HCT116 (cell line): ENCODE measurements at regions not wholly inside any gene's neighbourhood (a gene's known extent, or its start where the extent isn't known, plus 50 kb on each side); places are given as distances from the start of the nearest gene placed in this dataset.
A peak's percentile ranks its signal among the peaks of the same experiment; 100 is the strongest.

Experiments
- ATAC-seq: fragments of 200-7000 bp; cut with Tn5 transposase; 2 replicates; pipeline ENCODE4 v1.9.1; 2020; ENCODE audit warnings: mild to moderate bottlenecking, moderate library complexity
- BruUV-seq: library from RNA; stranded (reverse); fragments of 400-500 nt; replicated peaks from 2 replicates; lab custom pipeline; 2021; lab: Mats Ljungman, UMichigan
- CTCF ChIA-PET: fragments of 300-600 bp; sonication (Branson Sonifier 250); formaldehyde crosslinking; loops from one replicate; lab custom pipeline; 2021; ENCODE audit warnings: antibody characterized with exemption; lab: Charles Lee
- POLR2A ChIA-PET: fragments of 300-600, 350-600 bp; sonication (Branson Sonifier 250); formaldehyde crosslinking; loops from one replicate; lab custom pipeline; 2021; ENCODE audit warnings: antibody characterized with exemption; lab: Charles Lee
- RAD21 ChIA-PET, 2 experiments: fragments of 300-600 bp; sonication (Branson Sonifier 250); formaldehyde crosslinking; loops; one replicate each; lab custom pipeline; 2023; ENCODE audit warnings: low total read pairs in 2 of 2; ENCODE audit not compliant: uncharacterized antibody in 2 of 2, unreplicated experiment in 2 of 2, low non-redundant PET in 1 of 2; lab: Charles Lee
- DNase-seq: peaks from one replicate; pipeline ENCODE4 v3.0.0-alpha.2; 2010; ENCODE audit warnings: low read depth, low spot score
- H2AFZ ChIP-seq: fragments of 200-600 bp; shearing (Covaris generic), sonication (generic); 2 replicates; pipeline ENCODE4 v1.6.1; 2017; ENCODE audit warnings: low read depth, mixed run types, mixed read lengths, antibody characterized with exemption, low read length; ENCODE audit not compliant: poor library complexity, severe bottlenecking
- H3K27ac ChIP-seq: 2 replicates; pipeline ENCODE4 v1.5.1; 2012; ENCODE audit warnings: low read depth, low read length
- H3K27me3 ChIP-seq: fragments of 200-600 bp; sonication (generic); 2 replicates; pipeline ENCODE4 v1.6.1; 2016; ENCODE audit warnings: mixed run types, low read length, mixed read lengths; ENCODE audit not compliant: insufficient read depth
- H3K36me3 ChIP-seq, 2 experiments: fragments of 200-500 bp in 1 of 2; fragments of 200-600 bp in 1 of 2; sonication (Bioruptor generic) in 1 of 2; sonication (generic) in 1 of 2; 2 replicates each; pipeline versions ENCODE4 v1.5.1 to v1.6.1; 2014 to 2016; ENCODE audit warnings: low read length in 2 of 2, inconsistent platforms in 1 of 2, mixed read lengths in 1 of 2, mixed run types in 1 of 2; ENCODE audit not compliant: insufficient read depth in 2 of 2, control insufficient read depth in 1 of 2
- H3K4me1 ChIP-seq, 2 experiments: fragments of 200-600 bp in 1 of 2; sonication (generic) in 1 of 2; 2 replicates each; pipeline versions ENCODE4 v1.5.1 to v1.6.1; 2012 to 2017; ENCODE audit warnings: low read length in 2 of 2, inconsistent platforms in 1 of 2, mild to moderate bottlenecking in 1 of 2, mixed read lengths in 1 of 2, mixed run types in 1 of 2, moderate library complexity in 1 of 2; ENCODE audit not compliant: insufficient read depth in 2 of 2, control insufficient read depth in 1 of 2
- H3K4me2 ChIP-seq: fragments of 200-600 bp; sonication (generic); 2 replicates; pipeline ENCODE4 v1.6.1; 2017; ENCODE audit warnings: mixed run types, low read length, mixed read lengths
- H3K4me3 ChIP-seq, 2 experiments: fragments of 200-600 bp in 1 of 2; sonication (generic) in 1 of 2; replicated peaks in 1 of 2; 2 replicates each; pipeline ENCODE4 v1.5.1; 2011 to 2016; ENCODE audit warnings: low read length in 2 of 2, control low read depth in 1 of 2, low read depth in 1 of 2, mild to moderate bottlenecking in 1 of 2, mixed read lengths in 1 of 2, mixed run types in 1 of 2
- H3K79me2 ChIP-seq: fragments of 200-600 bp; sonication (generic); 2 replicates; pipeline ENCODE4 v1.6.1; 2017; ENCODE audit warnings: mild to moderate bottlenecking, mixed run types, low read length, moderate library complexity, mixed read lengths; ENCODE audit not compliant: insufficient read depth
- H3K9ac ChIP-seq: fragments of 200-600 bp; sonication (generic); 2 replicates; pipeline ENCODE4 v1.6.1; 2016; ENCODE audit warnings: low read length, mixed read lengths
- H3K9me2 ChIP-seq: fragments of 200-600 bp; sonication (generic), shearing (Covaris generic); 2 replicates; pipeline ENCODE4 v1.6.1; 2017; ENCODE audit warnings: mixed run types, mild to moderate bottlenecking, moderate library complexity; ENCODE audit not compliant: insufficient read depth
- H3K9me3 ChIP-seq, 2 experiments: fragments of 200-500 bp in 1 of 2; fragments of 200-600 bp in 1 of 2; sonication (Bioruptor generic) in 1 of 2; sonication (generic) in 1 of 2; 2 replicates each; pipeline ENCODE4 v1.6.1; 2014 to 2017; ENCODE audit warnings: low read length in 2 of 2, mixed read lengths in 2 of 2, inconsistent platforms in 1 of 2, low read depth in 1 of 2, mild to moderate bottlenecking in 1 of 2, mixed run types in 1 of 2, moderate library complexity in 1 of 2; ENCODE audit not compliant: control insufficient read depth in 1 of 2, insufficient read depth in 1 of 2
- H4K20me1 ChIP-seq: fragments of 200-600 bp; sonication (generic), shearing (Covaris generic); 2 replicates; pipeline ENCODE4 v1.6.1; 2017; ENCODE audit warnings: mixed run types, mild to moderate bottlenecking, moderate library complexity; ENCODE audit not compliant: insufficient read depth
- CBX3 ChIP-seq: IDR thresholded peaks from 2 replicates; pipeline ENCODE4 v1.6.1; 2012; ENCODE audit warnings: low read depth
- CEBPB ChIP-seq: IDR thresholded peaks from 2 replicates; pipeline ENCODE4 v1.6.1; 2012; ENCODE audit warnings: low read depth
- EGR1 ChIP-seq: IDR thresholded peaks from 2 replicates; pipeline ENCODE4 v1.6.1; 2012; ENCODE audit warnings: low read depth
- EZH2 ChIP-seq: fragments of 200-600 bp; sonication (generic); IDR thresholded peaks from 2 replicates; pipeline ENCODE4 v1.6.1; 2017; ENCODE audit warnings: antibody characterized with exemption, mixed run types
- FOSL1 ChIP-seq: IDR thresholded peaks from 2 replicates; pipeline ENCODE4 v1.6.1; 2012; ENCODE audit warnings: low read depth
- RAD21 ChIP-seq: IDR thresholded peaks from 2 replicates; pipeline ENCODE4 v1.6.1; 2012; ENCODE audit warnings: low read depth, mild to moderate bottlenecking
- TCF7L2 ChIP-seq: IDR thresholded peaks from 2 replicates; pipeline ENCODE4 v1.7.0; 2011; ENCODE audit warnings: borderline replicate concordance, inconsistent platforms; ENCODE audit not compliant: insufficient read depth, insufficient read length; ENCODE audit errors: extremely low read depth
- YY1 ChIP-seq: IDR thresholded peaks from 2 replicates; pipeline ENCODE4 v1.6.1; 2011; ENCODE audit warnings: low read length, low read depth, moderate library complexity, mild to moderate bottlenecking; ENCODE audit not compliant: insufficient replicate concordance; ENCODE audit errors: extremely low read depth
- ZNF274 ChIP-seq: fragments of 200-500 bp; sonication (Bioruptor generic); IDR thresholded peaks from 2 replicates; pipeline ENCODE4 v1.6.1; 2014; ENCODE audit warnings: mild to moderate bottlenecking, low read depth, low read length, inconsistent platforms
- intact Hi-C: fragments of 100-400 bp; cut with micrococcal nuclease; formaldehyde crosslinking; loops from 2 replicates; pipeline ENCODE4 v1.10.0; 2022
- TF ChIP-seq, protein P1 (sequence below), 3 experiments: fragments of 200-600 bp in 1 of 3; sonication (generic) in 1 of 3; IDR thresholded peaks in 2 of 3; conservative IDR thresholded peaks in 1 of 3; 2 replicates each; pipeline ENCODE4 v1.5.1; 2012 to 2017; ENCODE audit warnings: low read depth in 2 of 3, low read length in 2 of 3, antibody characterized with exemption in 1 of 3, borderline replicate concordance in 1 of 3, control low read depth in 1 of 3, mild to moderate bottlenecking in 1 of 3, mixed read lengths in 1 of 3, mixed run types in 1 of 3, moderate library complexity in 1 of 3; ENCODE audit not compliant: insufficient read depth in 1 of 3
- TF ChIP-seq, protein P2 (sequence below): IDR thresholded peaks from 2 replicates; pipeline ENCODE4 v1.6.1; 2011; ENCODE audit warnings: mild to moderate bottlenecking, low read length, moderate library complexity; ENCODE audit not compliant: insufficient replicate concordance; ENCODE audit errors: extremely low read depth

DNA sequence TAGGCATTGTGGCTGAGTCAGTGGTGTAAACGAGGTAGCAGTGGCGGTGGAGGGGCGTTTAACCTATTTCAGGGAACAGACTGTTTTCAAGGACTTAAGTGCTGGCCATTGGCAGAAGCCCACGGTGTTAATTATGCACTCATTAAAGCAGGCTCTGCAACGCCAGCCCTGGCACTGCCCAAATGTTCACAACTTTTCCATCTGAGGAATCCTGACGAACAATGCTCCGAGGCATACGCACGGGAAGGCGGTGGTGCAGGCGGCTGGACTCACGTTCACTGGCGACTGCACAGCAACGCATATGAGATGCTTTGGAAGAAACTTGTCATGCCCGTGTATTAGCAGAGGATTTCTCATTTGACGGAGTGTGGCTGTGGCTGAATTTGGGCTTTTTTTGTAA lies 70.6 kb upstream of the SLC24A4 start (continued):
- TF ChIP-seq, protein P1, sequence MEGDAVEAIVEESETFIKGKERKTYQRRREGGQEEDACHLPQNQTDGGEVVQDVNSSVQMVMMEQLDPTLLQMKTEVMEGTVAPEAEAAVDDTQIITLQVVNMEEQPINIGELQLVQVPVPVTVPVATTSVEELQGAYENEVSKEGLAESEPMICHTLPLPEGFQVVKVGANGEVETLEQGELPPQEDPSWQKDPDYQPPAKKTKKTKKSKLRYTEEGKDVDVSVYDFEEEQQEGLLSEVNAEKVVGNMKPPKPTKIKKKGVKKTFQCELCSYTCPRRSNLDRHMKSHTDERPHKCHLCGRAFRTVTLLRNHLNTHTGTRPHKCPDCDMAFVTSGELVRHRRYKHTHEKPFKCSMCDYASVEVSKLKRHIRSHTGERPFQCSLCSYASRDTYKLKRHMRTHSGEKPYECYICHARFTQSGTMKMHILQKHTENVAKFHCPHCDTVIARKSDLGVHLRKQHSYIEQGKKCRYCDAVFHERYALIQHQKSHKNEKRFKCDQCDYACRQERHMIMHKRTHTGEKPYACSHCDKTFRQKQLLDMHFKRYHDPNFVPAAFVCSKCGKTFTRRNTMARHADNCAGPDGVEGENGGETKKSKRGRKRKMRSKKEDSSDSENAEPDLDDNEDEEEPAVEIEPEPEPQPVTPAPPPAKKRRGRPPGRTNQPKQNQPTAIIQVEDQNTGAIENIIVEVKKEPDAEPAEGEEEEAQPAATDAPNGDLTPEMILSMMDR (IDR thresholded peaks at IDR 0.05 in 2 of 3, conservative IDR thresholded peaks at IDR 0.05 in 1 of 3; ENCODE audit: borderline replicate concordance in 1 of 3, insufficient read depth in 1 of 3, low read depth in 2 of 3, low read length in 2 of 3): no peak
- TF ChIP-seq CBX3 (no peak), ZNF274 (no peak)

DNA sequence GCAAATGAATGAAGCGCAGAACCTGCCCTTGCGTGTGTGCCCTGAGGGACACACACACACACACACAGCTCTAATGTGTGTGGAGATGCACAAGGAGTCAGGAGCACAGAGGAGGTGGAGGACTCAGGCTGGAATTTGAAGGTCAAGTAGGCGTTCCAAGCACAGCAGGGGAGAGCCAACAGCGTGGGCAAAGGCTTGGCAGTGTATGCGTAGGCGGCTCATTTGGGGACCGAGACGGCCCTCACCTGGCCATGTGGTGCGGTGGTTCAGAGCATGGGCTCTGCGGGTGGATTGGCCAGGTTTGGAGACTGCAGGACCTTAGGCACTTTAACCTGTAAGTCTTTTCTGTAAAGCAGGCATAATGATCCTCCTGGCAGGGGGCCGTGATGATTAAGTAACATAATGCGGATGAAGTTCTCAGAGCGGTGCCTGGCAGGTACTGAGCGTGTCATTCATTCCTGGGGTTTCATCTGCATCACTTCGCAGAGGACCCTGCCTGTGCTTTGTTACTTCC lies 69.5 kb upstream of the SLC24A4 start:
- intact Hi-C loops: no loop called here
- Histone ChIP-seq H3K79me2 (no peaks in the 10 kb centered on the region), H3K9ac (no peak overlapping the region), H3K9me2 (no peaks in the 10 kb centered on the region), H3K27me3 (no peaks in the 10 kb centered on the region), H4K20me1 (no peaks in the 10 kb centered on the region), H3K4me2 (peak overlapping the region; percentile 64), H3K36me3 (no peaks in the 10 kb centered on the region), H3K9me3 (no peaks in the 10 kb centered on the region), H3K27ac (no peak overlapping the region), H3K4me3 (peak overlapping the region in 1 of 2 experiments; percentile 10; a peak in 1 of 4 replicates), H2AFZ (peak overlapping the region; percentile 82), H3K4me1 (peaks cover 9 to 10% of the 10 kb centered on the region in 2 experiments)
- BruUV-seq: no TSS peak
- CTCF ChIA-PET: no interaction called here
- POLR2A ChIA-PET: no interaction called here
- DNase-seq: no peak
- ATAC-seq: peak; percentile 88
- RAD21 ChIA-PET: no interaction called here
- no peak for TF ChIP-seq ZNF274
- peak; percentile 37; the same call in 1 of the 2 replicates for TF ChIP-seq RAD21
- TF ChIP-seq, protein P2, sequence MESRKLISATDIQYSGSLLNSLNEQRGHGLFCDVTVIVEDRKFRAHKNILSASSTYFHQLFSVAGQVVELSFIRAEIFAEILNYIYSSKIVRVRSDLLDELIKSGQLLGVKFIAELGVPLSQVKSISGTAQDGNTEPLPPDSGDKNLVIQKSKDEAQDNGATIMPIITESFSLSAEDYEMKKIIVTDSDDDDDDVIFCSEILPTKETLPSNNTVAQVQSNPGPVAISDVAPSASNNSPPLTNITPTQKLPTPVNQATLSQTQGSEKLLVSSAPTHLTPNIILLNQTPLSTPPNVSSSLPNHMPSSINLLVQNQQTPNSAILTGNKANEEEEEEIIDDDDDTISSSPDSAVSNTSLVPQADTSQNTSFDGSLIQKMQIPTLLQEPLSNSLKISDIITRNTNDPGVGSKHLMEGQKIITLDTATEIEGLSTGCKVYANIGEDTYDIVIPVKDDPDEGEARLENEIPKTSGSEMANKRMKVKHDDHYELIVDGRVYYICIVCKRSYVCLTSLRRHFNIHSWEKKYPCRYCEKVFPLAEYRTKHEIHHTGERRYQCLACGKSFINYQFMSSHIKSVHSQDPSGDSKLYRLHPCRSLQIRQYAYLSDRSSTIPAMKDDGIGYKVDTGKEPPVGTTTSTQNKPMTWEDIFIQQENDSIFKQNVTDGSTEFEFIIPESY: no peak
- no peak for TF ChIP-seq YY1
- TF ChIP-seq EGR1: peak; percentile 75
- TF ChIP-seq CEBPB: no peak
- no peak for TF ChIP-seq FOSL1
- TF ChIP-seq TCF7L2: peak; percentile 37
- no peak for TF ChIP-seq EZH2
